ENCODE measurements at regions not wholly inside any gene's neighbourhood (a gene's known extent, or its start where the extent isn't known, plus 50 kb on each side); places are given as distances from the start of the nearest gene placed in this dataset.

DNA sequence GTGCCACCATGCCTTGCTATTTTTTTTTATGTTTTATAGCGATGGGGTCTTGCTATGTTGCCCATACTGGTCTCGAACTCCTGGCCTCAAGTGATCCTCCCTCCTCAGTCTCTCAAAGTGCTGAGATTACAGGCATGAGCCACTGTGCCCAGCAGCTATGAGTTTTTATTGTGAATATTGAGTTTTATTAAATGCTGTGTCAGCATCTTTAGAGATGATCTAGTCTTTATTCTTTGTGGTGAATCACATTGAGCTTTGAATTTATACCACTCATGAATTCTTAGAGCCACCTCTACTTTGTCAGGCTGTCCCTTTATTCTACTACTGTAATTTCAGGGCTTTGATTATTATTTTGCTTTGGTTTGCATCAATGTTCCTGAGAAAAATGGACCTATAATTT, 428.3 kb downstream of the BTBD3 start:
- no peak for TF ChIP-seq POLR2AphosphoS5 (IDR thresholded peaks at IDR 0.05; ENCODE audit: insufficient read depth in 1 of 2, low read depth in 1 of 2)
- intact Hi-C loops (cut with DNase I) = no loop called here
- Histone ChIP-seq H3K4me1 (no peaks in the 10 kb centered on the region), H3K27me3 (no peaks in the 10 kb centered on the region), H3K27ac (no peak overlapping the region), H3K36me3 (no peaks in the 10 kb centered on the region), H3K9me3 (no peaks in the 10 kb centered on the region), H3K4me3 (no peak overlapping the region)
- no peak for DNase-seq (ENCODE audit: extremely low spot score in 2 of 2)

DNA sequence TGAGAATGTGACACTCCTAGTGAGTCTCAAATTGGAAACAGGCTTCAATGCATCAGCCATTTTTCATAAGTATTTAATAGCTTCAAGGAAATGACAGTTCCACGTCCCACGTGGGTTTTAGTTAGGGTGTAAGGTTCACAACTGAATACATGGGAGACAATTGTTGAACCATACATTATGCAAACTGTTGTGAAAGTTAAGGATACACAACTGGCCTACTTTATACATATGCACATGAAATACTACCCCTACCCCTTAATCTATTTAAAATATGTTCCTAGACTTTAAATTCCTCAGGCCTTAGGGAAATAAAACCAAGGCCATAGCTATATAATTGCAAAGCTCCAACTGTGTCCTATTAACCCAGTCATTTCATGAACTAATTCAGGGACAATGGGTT, 436.1 kb downstream of the BTBD3 start:
- H3K36me3 ChIP-seq = no peaks in the 10 kb centered on the region
- no peaks in the 10 kb centered on the region for H3K4me1 ChIP-seq
- no peaks in the 10 kb centered on the region for H3K27me3 ChIP-seq
- no peak overlapping the region for H3K4me3 ChIP-seq
- H3K9me3 ChIP-seq = no peaks in the 10 kb centered on the region
- TF ChIP-seq POLR2AphosphoS5 (IDR thresholded peaks at IDR 0.05; ENCODE audit: insufficient read depth in 1 of 2, low read depth in 1 of 2) (no peak), POLR2A (IDR thresholded peaks at IDR 0.05) (no peak)
- TF ChIP-seq, protein P1, sequence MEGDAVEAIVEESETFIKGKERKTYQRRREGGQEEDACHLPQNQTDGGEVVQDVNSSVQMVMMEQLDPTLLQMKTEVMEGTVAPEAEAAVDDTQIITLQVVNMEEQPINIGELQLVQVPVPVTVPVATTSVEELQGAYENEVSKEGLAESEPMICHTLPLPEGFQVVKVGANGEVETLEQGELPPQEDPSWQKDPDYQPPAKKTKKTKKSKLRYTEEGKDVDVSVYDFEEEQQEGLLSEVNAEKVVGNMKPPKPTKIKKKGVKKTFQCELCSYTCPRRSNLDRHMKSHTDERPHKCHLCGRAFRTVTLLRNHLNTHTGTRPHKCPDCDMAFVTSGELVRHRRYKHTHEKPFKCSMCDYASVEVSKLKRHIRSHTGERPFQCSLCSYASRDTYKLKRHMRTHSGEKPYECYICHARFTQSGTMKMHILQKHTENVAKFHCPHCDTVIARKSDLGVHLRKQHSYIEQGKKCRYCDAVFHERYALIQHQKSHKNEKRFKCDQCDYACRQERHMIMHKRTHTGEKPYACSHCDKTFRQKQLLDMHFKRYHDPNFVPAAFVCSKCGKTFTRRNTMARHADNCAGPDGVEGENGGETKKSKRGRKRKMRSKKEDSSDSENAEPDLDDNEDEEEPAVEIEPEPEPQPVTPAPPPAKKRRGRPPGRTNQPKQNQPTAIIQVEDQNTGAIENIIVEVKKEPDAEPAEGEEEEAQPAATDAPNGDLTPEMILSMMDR (IDR thresholded peaks at IDR 0.05) = no peak
- intact Hi-C loops (cut with DNase I) = no loop called here
- no peak for DNase-seq (ENCODE audit: extremely low spot score in 2 of 2)
- H3K27ac ChIP-seq = no peak overlapping the region

DNA sequence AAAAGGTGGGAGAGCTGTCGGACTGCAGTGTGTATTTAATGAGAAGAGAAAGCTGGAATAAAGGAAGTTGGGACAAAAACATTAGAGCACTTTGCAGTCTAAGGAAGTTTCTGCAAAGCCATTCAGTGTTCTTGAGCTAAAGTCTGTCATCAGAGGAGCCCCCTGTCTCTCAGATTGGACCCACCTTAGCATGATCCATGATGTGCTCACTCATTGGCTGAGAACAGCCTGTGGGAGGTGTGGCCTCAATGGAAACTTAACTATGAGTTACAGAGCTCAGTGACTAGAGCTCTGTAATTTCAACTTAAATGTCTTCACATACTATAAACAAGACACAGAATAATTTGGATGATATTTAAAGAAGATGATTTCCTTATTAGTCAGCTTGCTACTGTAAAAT, 437.0 kb downstream of the BTBD3 start:
- Histone ChIP-seq H3K9me3 (no peaks in the 10 kb centered on the region), H3K4me1 (no peaks in the 10 kb centered on the region), H3K27ac (no peak overlapping the region), H3K36me3 (no peaks in the 10 kb centered on the region), H3K4me3 (no peak overlapping the region), H3K27me3 (no peaks in the 10 kb centered on the region)
- TF ChIP-seq, protein P1 (IDR thresholded peaks at IDR 0.05) = no peak
- TF ChIP-seq POLR2AphosphoS5 (IDR thresholded peaks at IDR 0.05; ENCODE audit: insufficient read depth in 1 of 2, low read depth in 1 of 2) (no peak), POLR2A (IDR thresholded peaks at IDR 0.05) (no peak)
- DNase-seq (ENCODE audit: extremely low spot score in 2 of 2) = no peak
- intact Hi-C loops (cut with DNase I) = no loop called here

DNA sequence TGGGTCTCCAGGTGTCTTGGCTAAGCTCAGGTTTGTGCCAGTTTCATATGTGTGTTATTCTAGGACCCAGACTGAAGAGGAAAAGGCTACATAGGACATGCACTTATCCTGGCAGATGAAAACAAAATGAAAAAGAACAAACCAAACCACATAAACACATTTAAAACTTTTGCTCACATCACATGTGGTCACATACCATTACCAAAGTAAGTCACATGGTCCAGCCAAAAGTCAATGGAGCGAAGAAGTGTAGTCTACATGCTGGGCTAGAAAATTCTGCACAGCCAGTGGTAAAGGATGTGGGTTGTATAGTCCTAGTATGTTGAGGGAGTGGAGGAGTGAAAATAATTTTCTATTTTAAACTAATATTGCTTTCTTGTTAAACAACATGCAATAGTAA, 437.5 kb downstream of the BTBD3 start:
- no peak for TF ChIP-seq POLR2A (IDR thresholded peaks at IDR 0.05)
- TF ChIP-seq, protein P1 (IDR thresholded peaks at IDR 0.05) = no peak
- no peak for TF ChIP-seq POLR2AphosphoS5 (IDR thresholded peaks at IDR 0.05; ENCODE audit: insufficient read depth in 1 of 2, low read depth in 1 of 2)
- no peaks in the 10 kb centered on the region for H3K36me3 ChIP-seq
- H3K27ac ChIP-seq = no peak overlapping the region
- no peaks in the 10 kb centered on the region for H3K27me3 ChIP-seq
- H3K4me3 ChIP-seq = no peak overlapping the region
- no peaks in the 10 kb centered on the region for H3K9me3 ChIP-seq
- H3K4me1 ChIP-seq = no peaks in the 10 kb centered on the region
- no peak for DNase-seq (ENCODE audit: extremely low spot score in 2 of 2)
- intact Hi-C loops (cut with DNase I) = no loop called here

DNA sequence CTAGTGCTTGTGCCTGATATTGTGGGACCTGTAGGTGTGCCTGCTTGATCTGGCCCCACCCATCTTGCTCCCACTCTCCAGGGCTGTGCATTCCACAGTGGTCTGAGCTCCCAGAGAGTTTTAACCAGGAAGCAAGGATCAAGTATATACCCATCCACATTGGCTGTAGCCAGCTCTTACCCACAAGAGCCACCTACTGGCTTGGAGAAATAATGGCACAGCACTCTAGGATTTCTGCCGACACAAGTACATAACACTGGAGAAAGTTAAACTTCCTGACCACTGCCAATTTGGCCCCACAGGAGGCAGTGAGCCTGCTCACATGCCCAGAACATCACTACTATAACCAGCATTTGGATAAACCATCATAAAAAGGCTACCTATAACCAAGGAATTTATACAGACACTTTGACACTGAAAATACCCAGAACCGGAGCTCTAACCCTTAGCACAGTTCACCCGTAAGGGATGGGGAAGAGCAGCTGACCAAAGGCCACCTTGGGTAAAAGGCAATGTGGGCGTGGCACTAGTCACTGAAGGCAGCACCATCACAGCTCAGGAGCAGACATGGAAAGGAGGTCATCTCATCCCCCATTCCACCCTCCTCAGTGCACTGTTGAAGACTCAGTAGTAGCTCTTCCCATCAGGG, 440.4 kb downstream of the BTBD3 start:
- TF ChIP-seq POLR2AphosphoS5 (IDR thresholded peaks at IDR 0.05; ENCODE audit: insufficient read depth in 1 of 2, low read depth in 1 of 2) (no peak), POLR2A (IDR thresholded peaks at IDR 0.05) (no peak)
- TF ChIP-seq, protein P1 (IDR thresholded peaks at IDR 0.05) = no peak
- Histone ChIP-seq H3K9me3 (no peaks in the 10 kb centered on the region), H3K27ac (no peak overlapping the region), H3K4me1 (no peaks in the 10 kb centered on the region), H3K4me3 (no peak overlapping the region), H3K27me3 (no peaks in the 10 kb centered on the region), H3K36me3 (no peaks in the 10 kb centered on the region)
- DNase-seq (ENCODE audit: extremely low spot score in 2 of 2) = no peak
- intact Hi-C loops (cut with DNase I) = no loop called here

Measured in vagina (tissue), 2 donors.